ENCODE measurements at regions not wholly inside any gene's neighbourhood (a gene's known extent, or its start where the extent isn't known, plus 50 kb on each side); places are given as distances from the start of the nearest gene placed in this dataset.

GRCh38 chr11:70594606-70595005 lies 196.3 kb downstream of the CTTN start:
- TF ChIP-seq CTCF (IDR thresholded peaks at IDR 0.05), result no peak
- no peak for TF ChIP-seq POLR2A (IDR thresholded peaks at IDR 0.05)
